Esophagus squamous epithelium (tissue), 4 donors: ENCODE measurements at regions not wholly inside any gene's neighbourhood (a gene's known extent, or its start where the extent isn't known, plus 50 kb on each side); places are given as distances from the start of the nearest gene placed in this dataset.

Experiments used
- POLR2A ChIP-seq, 4 donors: fragments of 450-650 bp; IDR thresholded peaks; one replicate each; pipeline ENCODE4 v1.6.1; 2017; ENCODE audit warnings: antibody characterized with exemption in 4 of 4, mild to moderate bottlenecking in 4 of 4, moderate library complexity in 3 of 4
- TF ChIP-seq, protein P1 (sequence below), 6 experiments: fragments of 450-650 bp in 4 of 6; fragments of 200-600 bp in 2 of 6; sonication (generic) in 2 of 6; IDR thresholded peaks; one replicate each; pipeline ENCODE4 v1.5.1; 2016 to 2019; ENCODE audit warnings: antibody characterized with exemption in 6 of 6, mild to moderate bottlenecking in 4 of 6, moderate library complexity in 4 of 6

DNA sequence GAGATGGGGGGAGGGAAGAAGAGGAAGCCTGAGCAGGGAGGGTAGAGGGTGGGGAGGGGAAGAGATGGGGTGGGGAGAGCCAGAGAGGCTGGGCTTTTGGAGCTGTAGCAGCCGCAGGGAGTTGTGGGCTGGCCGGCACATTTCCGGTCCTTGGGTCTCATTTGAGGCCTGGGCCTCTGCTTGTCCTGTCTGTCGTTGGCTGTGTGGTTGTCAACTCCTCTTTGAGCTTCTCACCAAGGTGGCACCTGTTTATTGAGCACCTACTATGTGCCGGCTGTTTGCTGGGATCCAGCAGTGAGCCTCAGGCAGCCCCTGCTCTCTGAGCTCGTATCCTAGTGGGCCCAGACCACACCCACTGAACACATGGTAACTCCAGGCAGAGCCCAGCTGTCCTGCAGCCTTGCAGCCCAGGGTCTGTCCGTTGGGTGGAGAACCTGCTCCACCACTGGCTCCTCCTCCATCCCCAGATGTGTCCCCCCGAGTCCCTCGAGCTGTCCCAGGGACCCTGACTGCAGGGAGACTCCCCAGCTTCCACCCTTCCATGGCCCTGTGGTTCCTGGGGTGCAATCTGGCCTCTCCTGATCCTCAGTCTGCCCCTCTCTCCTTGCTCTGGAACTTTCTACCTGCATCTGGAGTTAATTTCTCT is 164.9 kb downstream of the IRF8 start:
- TF ChIP-seq, protein P1, sequence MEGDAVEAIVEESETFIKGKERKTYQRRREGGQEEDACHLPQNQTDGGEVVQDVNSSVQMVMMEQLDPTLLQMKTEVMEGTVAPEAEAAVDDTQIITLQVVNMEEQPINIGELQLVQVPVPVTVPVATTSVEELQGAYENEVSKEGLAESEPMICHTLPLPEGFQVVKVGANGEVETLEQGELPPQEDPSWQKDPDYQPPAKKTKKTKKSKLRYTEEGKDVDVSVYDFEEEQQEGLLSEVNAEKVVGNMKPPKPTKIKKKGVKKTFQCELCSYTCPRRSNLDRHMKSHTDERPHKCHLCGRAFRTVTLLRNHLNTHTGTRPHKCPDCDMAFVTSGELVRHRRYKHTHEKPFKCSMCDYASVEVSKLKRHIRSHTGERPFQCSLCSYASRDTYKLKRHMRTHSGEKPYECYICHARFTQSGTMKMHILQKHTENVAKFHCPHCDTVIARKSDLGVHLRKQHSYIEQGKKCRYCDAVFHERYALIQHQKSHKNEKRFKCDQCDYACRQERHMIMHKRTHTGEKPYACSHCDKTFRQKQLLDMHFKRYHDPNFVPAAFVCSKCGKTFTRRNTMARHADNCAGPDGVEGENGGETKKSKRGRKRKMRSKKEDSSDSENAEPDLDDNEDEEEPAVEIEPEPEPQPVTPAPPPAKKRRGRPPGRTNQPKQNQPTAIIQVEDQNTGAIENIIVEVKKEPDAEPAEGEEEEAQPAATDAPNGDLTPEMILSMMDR (IDR thresholded peaks at IDR 0.05): no peak
- no peak for TF ChIP-seq POLR2A (IDR thresholded peaks at IDR 0.05)
